Osteoblast (primary cell): ENCODE measurements at regions not wholly inside any gene's neighbourhood (a gene's known extent, or its start where the extent isn't known, plus 50 kb on each side); places are given as distances from the start of the nearest gene placed in this dataset.

Source experiments
- DNase-seq: peaks from one replicate; pipeline ENCODE4 v3.0.0; 2011; ENCODE audit warnings: low spot score, mixed read lengths; ENCODE audit not compliant: insufficient read length; ENCODE audit errors: missing footprints
- H2AFZ ChIP-seq: 2 replicates; pipeline ENCODE4 v1.6.0; 2011; ENCODE audit warnings: mild to moderate bottlenecking, low read length
- H3K27ac ChIP-seq: 2 replicates; pipeline ENCODE4 v1.5.1; 2011; ENCODE audit warnings: mild to moderate bottlenecking, low read depth, low read length, moderate library complexity
- H3K27me3 ChIP-seq: 2 replicates; pipeline ENCODE4 v1.6.0; 2012; ENCODE audit warnings: mild to moderate bottlenecking, control low read depth, inconsistent platforms, low read length, moderate library complexity; ENCODE audit not compliant: insufficient read depth
- H3K36me3 ChIP-seq: 2 replicates; pipeline ENCODE4 v1.5.1; 2011; ENCODE audit warnings: mild to moderate bottlenecking, low read length, control low read depth, moderate library complexity; ENCODE audit not compliant: insufficient read depth
- H3K4me1 ChIP-seq: 2 replicates; pipeline ENCODE4 v1.5.1; 2011; ENCODE audit warnings: mild to moderate bottlenecking, low read length, control low read depth, moderate library complexity; ENCODE audit not compliant: insufficient read depth
- H3K4me2 ChIP-seq: 2 replicates; pipeline ENCODE4 v1.6.0; 2011; ENCODE audit warnings: mild to moderate bottlenecking, low read length; ENCODE audit not compliant: insufficient read depth
- H3K4me3 ChIP-seq: fragments of 200-600 bp; sonication (generic); 3 replicates; pipeline ENCODE4 v1.5.1; 2012; ENCODE audit warnings: mild to moderate bottlenecking, low read length, inconsistent platforms; ENCODE audit not compliant: insufficient read depth
- H3K79me2 ChIP-seq: 2 replicates; pipeline ENCODE4 v1.6.0; 2012; ENCODE audit warnings: mild to moderate bottlenecking, low read length, control low read depth, inconsistent platforms; ENCODE audit not compliant: insufficient read depth
- H3K9me3 ChIP-seq: 2 replicates; pipeline ENCODE4 v1.5.1; 2011; ENCODE audit warnings: low read depth, low read length, control low read depth
- H4K20me1 ChIP-seq: 2 replicates; pipeline ENCODE4 v1.6.0; 2012; ENCODE audit warnings: mild to moderate bottlenecking, low read length, control low read depth; ENCODE audit not compliant: insufficient read depth
- CTCF ChIP-seq: IDR thresholded peaks from 2 replicates; pipeline ENCODE4 v1.5.1; 2011; ENCODE audit warnings: mild to moderate bottlenecking, low read depth, low read length, moderate library complexity; ENCODE audit errors: extremely low read depth

- H3K9me3 ChIP-seq: no peaks in the 10 kb centered on the region
- no peak for DNase-seq
- no peaks in the 10 kb centered on the region for H3K27me3 ChIP-seq
- H3K4me2 ChIP-seq: peak overlapping the region; percentile 2
- H3K36me3 ChIP-seq: no peaks in the 10 kb centered on the region
- H2AFZ ChIP-seq: peak overlapping the region; percentile 66
- no peaks in the 10 kb centered on the region for H4K20me1 ChIP-seq
- no peak overlapping the region for H3K4me3 ChIP-seq
- no peak for TF ChIP-seq CTCF
- no peak overlapping the region for H3K27ac ChIP-seq
- H3K79me2 ChIP-seq: no peaks in the 10 kb centered on the region
- H3K4me1 ChIP-seq: peaks cover 4% of the 10 kb centered on the region
Observed at GRCh38 chr1:200245473-200245872, 164.4 kb downstream of the ZNF281 start.

GRCh38 chr1:200243042-200243437 lies 166.8 kb downstream of the ZNF281 start:
- no peaks in the 10 kb centered on the region for H3K9me3 ChIP-seq
- no peaks in the 10 kb centered on the region for H4K20me1 ChIP-seq
- no peak for TF ChIP-seq CTCF
- H3K4me1 ChIP-seq: peaks cover 4% of the 10 kb centered on the region
- no peak overlapping the region for H2AFZ ChIP-seq
- H3K27ac ChIP-seq: no peak overlapping the region
- no peaks in the 10 kb centered on the region for H3K36me3 ChIP-seq
- H3K4me2 ChIP-seq: no peak overlapping the region
- no peaks in the 10 kb centered on the region for H3K27me3 ChIP-seq
- DNase-seq: no peak
- no peaks in the 10 kb centered on the region for H3K79me2 ChIP-seq
- no peak overlapping the region for H3K4me3 ChIP-seq

- no peak for DNase-seq
- no peaks in the 10 kb centered on the region for H3K79me2 ChIP-seq
- no peaks in the 10 kb centered on the region for H3K36me3 ChIP-seq
- H3K27me3 ChIP-seq: no peaks in the 10 kb centered on the region
- H3K27ac ChIP-seq: no peak overlapping the region
- TF ChIP-seq CTCF: no peak
- no peak overlapping the region for H2AFZ ChIP-seq
- peak overlapping the region; percentile 5 for H3K4me2 ChIP-seq
- H3K4me1 ChIP-seq: peaks cover 4% of the 10 kb centered on the region
- H3K9me3 ChIP-seq: no peaks in the 10 kb centered on the region
- H3K4me3 ChIP-seq: no peak overlapping the region
- H4K20me1 ChIP-seq: no peaks in the 10 kb centered on the region
Observed at GRCh38 chr1:200242110-200243041, 167.5 kb downstream of the ZNF281 start.

- Histone ChIP-seq H3K4me2 (peak overlapping the region; percentile 49), H4K20me1 (no peaks in the 10 kb centered on the region), H3K4me1 (peaks cover 4% of the 10 kb centered on the region), H3K9me3 (no peaks in the 10 kb centered on the region), H3K27me3 (no peaks in the 10 kb centered on the region), H3K36me3 (no peaks in the 10 kb centered on the region), H3K79me2 (no peaks in the 10 kb centered on the region), H2AFZ (peak overlapping the region; percentile 89), H3K27ac (no peak overlapping the region), H3K4me3 (peak overlapping the region; percentile 21)
- no peak for DNase-seq
- no peak for TF ChIP-seq CTCF
Observed at GRCh38 chr1:200240656-200241055, 169.2 kb downstream of the ZNF281 start.
